GM19438 (cell line): ENCODE measurements at regions not wholly inside any gene's neighbourhood (a gene's known extent, or its start where the extent isn't known, plus 50 kb on each side); places are given as distances from the start of the nearest gene placed in this dataset.

Experiments
- ATAC-seq: cut with Tn5 transposase; IDR thresholded peaks from one replicate; pipeline ENCODE4 v1.9.1; 2021; ENCODE audit warnings: low read depth; ENCODE audit not compliant: unreplicated experiment

DNA sequence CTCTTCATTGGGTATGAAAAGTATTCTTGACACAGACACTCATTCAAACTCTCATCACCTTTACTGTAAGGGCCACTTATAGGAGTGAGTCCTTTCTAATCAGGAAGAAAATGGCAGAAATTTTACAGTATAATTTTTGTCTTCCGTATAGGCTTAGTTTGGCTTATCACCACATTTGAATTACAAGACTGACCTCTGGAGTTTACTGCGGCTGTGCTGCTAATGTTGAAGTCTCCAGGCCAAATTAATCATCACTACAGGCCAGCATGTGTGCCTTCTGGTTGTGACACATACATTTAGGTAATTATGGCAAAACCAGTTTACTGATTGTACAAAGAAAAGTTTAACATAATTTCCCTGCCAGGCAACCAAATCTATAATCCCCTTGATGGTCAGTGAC, 753.6 kb upstream of the GCFC2 start:
- ATAC-seq = no peak

DNA sequence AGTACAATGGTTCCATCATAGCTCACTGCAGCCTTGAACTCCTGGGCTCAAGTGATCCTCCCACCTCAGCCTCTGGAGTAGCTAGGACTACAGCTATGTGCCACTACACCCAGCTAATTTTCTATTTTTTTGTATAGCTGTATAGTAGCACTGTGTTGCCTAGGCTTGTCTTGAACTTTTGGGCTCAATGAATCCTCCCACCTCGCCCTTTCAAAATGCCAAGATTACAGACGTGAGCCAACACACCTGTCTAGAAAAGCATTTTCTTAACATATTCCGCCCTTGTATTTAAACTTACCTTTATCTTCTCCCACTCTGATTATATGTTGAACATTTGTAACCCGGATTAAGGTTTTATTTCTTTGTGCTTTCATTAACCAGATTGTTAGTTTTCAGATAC, 750.7 kb upstream of the GCFC2 start:
- no peak for ATAC-seq

DNA sequence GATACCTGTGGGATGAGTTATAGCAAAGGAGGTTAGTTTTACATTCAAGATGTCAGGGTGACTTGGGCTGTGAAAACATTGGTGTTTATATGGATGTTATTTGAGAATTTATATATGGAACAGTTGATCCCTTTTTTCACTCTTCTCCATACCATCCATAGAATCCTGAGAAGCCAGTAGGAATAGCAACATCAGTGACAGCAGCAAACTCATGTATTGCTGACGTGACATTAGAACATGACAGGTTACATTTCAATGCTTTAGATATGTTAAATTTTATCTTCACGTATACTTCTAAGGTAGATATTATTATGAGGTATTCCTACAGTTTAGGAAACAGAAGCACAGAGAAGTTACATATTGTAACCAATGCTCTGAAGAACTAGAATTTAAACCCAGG, 745.2 kb upstream of the GCFC2 start:
- ATAC-seq = no peak

DNA sequence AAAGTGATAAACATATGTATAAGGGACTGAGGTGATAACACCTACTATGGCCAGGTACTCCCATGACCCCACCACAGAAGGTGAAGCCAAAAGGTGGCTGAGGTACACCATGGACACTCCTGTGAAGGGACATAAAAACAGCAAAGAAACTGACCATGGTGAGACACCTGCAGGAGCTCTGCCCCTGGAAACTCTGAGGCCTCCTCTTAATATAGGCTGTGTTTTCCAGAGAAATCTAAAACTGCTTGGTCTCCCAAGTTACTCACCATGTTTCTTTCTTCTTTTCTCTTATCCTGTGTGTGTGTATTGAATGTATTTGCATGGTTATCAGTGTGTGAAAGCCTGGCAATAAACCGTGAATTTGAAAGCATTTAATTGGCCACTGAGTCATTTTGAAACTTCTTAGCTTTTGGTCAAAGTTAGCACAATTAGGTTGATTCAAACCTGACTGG, 739.3 kb upstream of the GCFC2 start:
- ATAC-seq = peak; percentile 86

DNA sequence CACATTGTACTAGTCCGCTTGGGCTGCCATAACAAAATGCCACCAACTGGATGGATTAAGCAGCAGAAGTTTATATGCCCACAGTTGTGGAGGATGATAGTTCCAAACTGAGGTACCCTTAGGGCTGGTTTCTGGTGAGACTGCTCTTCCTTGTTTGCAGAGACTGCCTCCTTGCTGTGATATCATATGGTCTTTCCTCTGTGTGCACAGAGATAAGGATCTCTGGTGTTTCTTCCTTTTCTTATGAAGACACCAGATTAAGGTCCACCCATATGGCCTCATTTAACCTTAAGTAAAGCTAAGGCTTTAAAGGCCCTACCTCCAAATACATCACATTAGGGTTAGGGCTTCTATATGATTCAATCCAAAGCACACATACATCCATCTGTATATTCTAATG, 738.2 kb upstream of the GCFC2 start:
- no peak for ATAC-seq

DNA sequence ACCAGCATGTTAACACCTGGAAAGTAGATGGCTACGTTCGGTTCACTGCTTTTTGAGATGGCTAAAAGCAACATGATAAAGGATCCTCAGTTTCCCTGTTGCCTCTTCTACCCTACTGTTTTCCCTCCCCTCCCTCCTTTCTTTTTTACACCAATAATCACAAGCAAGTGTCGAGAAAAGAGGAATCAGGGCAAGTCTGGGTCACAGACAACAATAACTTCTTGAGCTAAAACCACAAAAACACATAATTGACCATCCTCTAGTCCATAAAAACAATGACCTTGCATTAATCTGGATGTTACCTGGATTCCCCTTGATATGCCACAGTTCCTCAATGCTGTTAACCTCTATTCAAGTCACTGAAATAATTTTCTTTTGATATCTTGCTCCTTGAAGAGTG, 736.6 kb upstream of the GCFC2 start:
- no peak for ATAC-seq

DNA sequence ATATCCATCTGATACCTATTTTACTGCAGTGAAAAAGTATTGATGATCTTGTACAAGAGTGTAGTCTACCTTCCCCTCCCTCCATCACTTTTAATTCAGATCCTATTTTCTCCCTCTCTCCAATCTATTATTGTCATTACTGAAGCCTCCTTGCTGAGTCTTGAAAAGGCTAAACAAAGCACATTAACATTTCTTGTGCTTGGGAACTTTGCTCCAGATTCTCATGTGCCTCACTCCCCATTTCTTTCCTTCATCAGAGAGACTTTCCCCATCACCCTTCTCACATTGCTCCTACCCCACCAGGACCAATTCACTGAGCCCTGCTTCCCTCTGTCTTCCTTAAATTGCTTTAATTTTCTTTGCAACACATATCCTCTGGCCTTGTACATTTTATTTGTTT, 736.2 kb upstream of the GCFC2 start:
- ATAC-seq = no peak

DNA sequence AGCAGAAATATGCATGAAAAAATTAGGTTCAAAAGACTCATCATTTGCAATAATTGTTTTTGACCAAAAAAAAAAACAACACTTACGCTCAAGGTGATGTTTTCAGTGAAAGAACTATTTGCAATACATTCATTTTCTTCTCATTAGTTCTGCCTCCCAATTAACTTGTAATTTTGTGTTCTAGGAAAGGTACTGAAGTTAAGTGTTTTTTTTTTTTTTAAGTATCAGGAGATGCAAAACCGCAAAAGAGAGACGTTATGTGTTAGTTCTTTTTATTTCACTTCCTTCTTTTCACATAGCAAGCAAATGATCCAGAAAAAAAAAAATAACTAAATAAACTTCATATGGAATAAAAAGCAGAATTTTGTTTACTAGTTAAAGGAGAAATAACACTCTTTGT, 735.2 kb upstream of the GCFC2 start:
- no peak for ATAC-seq

DNA sequence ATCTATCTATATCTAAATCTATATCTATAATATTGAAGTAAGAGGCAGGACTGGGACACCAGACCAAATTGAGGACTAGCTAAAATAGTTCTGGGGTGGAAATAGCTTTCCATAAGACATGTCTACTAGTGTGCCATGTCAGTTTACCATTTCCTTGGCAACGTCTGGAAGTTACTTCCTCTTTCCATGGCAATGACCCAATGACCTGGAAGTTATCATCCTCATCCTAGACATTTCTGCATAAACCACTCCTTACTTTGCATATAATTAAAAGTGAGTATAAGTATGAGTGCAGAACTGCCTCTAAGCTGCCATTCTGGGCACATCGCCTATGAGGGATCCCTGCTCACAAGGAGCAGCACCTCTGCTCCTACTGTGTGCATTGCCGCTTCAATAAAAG, 734.0 kb upstream of the GCFC2 start:
- no peak for ATAC-seq

DNA sequence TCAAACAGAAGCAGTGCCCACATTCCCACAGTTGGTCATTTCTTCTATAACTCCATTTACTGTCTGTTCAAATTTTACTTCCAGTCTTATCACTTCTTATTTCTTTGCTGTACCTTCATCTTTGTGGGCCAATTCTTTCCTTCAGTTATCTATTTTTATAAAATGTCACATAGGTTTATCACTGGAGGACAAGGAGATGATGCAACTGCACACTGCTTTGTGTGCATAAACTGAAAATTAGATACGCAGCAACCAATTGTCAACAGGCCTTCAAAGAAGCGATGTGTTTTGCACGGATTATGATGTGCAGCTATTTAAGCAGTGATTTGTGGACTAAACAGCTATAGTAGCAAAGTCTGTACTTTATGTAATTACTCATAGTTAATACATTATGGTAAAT, 726.8 kb upstream of the GCFC2 start:
- no peak for ATAC-seq

DNA sequence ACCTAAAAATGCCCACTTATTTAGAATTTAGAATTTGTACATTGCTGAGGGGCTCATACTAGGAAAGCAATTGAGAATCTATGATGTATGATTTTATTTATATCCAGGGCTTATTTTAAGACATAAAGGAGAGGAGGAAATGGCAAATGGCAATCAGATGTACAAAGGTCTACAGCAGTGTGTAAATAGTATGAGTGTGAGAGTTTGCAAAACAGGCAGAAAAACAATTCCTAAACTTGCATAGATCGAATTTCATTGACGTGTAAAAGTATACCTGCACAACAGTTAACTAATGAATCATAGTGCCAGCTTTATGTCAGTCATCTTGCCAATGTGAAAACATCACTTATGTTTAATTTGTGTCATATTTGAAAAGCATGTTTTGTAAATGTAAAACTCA, 718.7 kb upstream of the GCFC2 start:
- ATAC-seq = no peak

DNA sequence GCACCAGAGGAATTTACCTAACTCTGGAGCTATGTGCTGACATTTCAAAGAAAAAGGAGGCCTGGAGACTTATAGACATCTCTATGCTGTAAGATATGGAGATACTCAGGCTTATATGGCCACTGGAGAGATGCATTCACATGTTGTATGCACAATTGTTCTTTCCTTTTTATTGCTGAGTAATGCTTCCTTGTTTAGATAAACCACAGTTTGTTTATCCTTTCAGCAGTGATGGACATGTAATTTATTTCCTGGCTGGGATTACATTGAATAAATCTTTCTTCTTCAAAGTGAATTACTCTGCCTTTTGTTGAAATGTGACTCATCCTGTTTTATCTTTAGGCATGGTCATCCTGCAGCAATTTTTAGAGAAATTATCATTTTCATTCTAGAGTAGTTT, 716.7 kb upstream of the GCFC2 start:
- ATAC-seq = no peak

DNA sequence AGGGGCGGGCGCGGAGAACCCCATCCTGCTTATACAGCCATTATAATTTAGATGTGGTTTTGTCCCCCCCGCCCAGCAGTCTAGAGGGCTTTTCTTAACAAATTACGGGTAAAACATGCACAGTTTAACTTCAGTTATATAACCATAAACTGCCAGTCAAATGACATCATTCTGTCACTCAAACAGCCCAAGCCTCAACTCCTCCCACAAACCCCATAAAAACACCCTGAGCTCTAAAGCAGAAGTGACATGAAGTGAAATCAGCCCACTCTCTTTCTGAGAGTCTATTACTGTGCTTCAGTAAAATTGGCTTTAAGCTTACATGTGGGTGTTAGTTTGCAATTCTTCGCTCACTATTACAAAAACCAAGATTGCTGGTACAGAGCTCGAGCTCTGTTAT, 705.1 kb upstream of the GCFC2 start:
- no peak for ATAC-seq

DNA sequence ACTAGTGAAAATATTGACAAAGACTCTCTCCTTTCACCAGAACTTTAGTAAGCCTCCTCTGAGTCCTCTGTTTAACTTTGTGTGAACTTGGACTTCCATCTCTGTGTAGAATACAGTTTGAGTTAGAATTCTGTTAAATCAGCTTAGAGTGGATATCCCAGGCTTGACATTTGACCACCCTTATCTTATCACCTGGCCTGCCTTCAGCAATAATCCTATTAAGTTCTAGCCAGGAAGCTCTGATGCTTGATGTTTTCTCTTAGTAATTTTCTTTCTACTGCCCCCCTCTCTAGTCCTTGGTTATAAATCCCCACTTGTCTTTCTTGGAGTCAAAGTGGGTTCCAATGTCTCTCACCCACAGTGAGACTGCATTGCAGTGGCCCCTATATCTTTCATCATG, 702.7 kb upstream of the GCFC2 start:
- ATAC-seq = no peak

DNA sequence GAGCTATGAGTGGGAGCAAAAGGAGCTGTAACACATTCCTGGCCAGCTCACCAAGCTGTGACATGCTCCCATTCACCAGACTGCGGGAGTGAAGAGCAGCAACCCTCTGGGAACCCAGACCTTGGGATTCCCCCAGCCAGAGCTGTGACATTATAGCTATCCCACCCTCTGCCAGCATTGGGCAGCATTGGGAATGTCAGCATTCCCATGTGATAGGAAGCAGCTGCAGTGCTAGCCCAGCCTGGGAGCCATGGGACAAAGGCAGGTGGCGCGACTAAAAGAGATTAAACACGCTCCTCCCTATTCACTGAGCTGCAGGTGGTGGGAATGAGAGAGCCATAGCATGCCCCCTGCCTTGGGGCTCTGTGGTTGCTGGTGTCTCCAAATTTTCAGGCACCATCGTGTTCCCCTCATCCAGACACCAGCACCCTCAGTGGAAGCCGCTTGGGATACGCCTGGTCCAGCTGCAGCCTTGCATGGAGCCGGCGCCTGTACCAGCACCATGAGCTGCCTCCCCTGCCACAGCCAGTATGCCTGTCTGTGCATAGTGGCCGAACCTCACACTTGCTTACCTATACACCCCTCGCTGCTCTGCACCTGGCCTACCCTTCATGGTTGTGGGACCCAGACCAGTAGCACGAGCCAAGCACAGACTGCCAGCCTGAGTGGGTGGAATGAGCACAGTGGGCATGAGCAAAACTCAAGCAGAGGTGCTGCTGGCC, 695.6 kb upstream of the GCFC2 start:
- ATAC-seq = no peak

DNA sequence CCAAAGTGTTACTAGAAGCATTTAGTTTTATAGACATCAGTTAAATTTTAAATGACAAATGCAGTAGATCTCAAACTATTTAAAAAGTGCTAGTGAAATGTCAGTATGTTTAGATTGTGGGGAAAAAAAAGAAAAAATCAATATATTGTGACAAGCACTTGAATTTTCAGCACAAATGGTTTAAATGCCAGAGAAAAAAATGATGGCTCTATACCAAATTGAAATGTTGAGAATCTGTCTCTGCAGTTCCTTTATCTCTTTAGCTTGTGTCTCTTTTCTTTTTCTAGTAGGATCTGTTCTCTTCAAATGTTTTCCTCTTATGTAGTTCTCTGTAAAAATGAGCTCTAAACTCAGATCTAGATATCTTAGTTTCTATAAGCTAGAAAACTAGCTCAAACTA, 682.6 kb upstream of the GCFC2 start:
- ATAC-seq = no peak

DNA sequence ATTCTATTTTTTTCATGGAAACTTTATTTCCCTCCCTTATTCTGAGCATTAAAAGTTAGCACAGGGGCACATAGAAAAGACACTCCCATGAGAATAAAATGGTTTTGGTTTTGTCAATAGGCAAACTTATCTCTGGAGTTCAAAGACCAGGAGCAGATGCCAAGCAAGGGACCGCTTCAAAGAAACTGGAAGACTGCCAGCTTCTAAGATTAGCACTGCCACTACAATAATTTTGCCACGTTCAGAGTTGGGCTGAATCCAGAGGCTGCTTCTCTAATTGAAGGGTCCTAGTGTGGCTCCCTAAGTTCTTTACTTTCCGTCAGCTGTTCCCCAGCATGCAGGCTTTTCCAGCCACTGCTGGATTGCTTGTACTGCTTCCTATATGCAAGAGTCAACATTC, 681.0 kb upstream of the GCFC2 start:
- no peak for ATAC-seq

DNA sequence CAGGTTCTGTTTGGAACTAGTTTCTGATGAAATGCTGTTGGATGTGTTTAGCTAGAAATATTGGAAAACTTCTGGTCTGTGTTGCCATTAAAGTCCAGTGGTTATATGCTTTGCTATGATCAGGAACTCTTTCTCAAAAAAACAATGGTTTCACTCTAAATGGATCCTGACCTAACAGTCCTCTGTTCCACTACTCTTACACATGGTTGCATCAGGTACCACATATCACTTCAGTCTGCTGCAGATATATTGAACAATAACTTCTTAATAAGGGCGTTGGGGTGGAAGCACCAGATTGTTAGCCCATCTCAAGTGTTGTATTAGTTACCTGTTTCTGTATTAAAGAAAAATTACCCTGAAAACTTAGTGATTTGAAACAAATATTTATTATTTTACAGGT, 676.6 kb upstream of the GCFC2 start:
- ATAC-seq = no peak

DNA sequence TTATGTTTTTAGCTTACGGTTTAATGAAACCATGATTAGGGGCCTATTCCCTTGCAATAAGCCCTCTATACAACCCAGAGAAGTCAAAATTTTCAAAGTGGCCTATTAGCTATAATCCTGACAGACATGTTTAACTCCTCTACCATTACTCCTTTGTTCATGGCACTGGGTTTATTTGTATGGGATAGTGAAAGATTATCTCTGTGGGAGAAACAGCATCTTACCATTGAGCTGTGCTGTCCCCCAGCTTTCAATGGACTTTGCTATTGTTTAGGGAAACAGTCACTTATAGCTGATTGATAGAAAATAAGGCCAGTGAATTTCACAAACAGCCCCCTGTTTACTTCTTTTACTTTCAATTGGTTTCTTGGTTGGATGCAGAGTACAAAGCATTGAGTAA, 675.2 kb upstream of the GCFC2 start:
- ATAC-seq = no peak

DNA sequence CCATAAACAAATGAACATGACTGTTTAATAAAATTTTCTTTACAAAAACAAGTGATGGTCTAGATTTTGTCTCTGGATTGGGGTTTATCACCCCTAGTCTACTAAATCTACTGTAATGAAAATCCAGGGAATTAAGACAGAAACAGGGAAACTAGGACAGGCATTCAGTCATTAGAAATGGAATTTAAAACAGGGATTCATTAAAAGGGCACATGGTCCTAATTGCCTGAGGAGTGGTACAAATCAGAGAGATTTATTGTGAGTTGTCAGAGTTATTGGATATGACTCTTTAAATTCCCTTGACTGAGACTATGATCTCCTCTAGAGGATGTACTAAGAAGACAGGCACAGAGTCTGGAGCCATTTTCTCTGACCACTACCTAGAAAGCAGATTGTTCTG, 670.9 kb upstream of the GCFC2 start:
- ATAC-seq = no peak

DNA sequence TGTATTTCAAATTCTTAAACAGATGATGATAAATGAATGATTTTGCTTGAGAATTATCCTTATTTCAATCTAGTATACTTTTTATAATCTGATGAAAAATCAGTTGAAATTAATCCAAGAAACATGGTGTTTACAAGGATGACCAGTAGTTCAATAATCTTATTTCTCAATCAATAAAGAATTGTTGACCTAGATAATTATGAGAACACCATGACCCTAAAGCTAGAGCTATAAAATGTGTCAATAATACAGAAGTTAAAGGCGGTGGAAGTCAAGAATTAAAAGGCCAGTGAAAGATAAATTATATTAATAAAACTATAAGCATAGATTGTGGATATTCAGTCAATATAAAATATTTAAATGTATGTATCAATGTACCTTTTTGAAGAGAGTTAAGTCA, 667.4 kb upstream of the GCFC2 start:
- ATAC-seq = no peak

DNA sequence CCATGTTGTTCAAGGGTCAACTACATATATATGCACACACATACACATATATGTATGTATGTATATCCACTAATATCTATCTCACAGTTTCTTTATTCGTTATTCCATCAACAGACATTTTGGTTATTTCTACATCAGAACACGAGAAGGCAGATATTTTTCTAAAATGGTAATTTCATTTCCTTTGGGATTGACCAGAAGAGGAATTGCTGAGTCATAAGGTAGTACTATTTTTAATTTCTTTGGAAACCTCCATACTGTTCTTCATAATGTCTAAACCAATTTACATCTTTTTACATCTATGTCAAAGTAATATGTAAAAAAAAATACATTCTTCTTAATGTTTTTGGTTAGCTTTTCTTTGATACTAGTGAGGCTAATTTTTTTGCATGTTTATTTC, 630.7 kb upstream of the GCFC2 start:
- ATAC-seq = no peak

DNA sequence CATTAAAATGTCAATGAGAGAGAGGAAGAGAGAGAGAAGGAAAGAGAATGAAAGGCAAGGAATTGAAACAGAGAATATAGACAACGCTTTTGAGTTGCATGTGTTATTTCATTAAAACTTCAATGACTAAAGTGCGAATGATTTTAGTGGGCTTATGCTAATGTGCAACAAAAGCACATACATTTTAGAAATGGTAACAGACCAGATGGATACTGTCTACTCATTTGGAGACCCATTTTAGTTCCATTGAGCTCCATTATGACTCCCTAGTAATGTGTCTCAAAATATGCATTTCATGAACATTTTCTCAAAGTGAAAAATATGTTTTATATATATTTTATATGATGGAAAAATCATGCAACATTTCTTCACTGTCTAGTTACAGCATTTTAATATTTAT, 622.2 kb upstream of the GCFC2 start:
- no peak for ATAC-seq
